HG03575 (cell line): ENCODE measurements at regions not wholly inside any gene's neighbourhood (a gene's known extent, or its start where the extent isn't known, plus 50 kb on each side); places are given as distances from the start of the nearest gene placed in this dataset.
"Not testable (repeated sequence)": the region's sequence is repeated elsewhere in the genome, so short reads cannot be mapped to it uniquely, and the experiment has no call there.

ENCODE experiments used
- ATAC-seq: cut with Tn5 transposase; IDR thresholded peaks from one replicate; pipeline ENCODE4 v1.9.1; 2021; ENCODE audit not compliant: unreplicated experiment, insufficient number of reproducible peaks, low FRiP score; ENCODE audit errors: extremely low read depth

GRCh38 chr5:130874861-130875417 is 290.1 kb downstream of the HINT1 start:
- no peak for ATAC-seq

- ATAC-seq = peak; percentile 60
These were observed 293.5 kb downstream of the HINT1 start for GRCh38 chr5:130871346-130872086.

DNA sequence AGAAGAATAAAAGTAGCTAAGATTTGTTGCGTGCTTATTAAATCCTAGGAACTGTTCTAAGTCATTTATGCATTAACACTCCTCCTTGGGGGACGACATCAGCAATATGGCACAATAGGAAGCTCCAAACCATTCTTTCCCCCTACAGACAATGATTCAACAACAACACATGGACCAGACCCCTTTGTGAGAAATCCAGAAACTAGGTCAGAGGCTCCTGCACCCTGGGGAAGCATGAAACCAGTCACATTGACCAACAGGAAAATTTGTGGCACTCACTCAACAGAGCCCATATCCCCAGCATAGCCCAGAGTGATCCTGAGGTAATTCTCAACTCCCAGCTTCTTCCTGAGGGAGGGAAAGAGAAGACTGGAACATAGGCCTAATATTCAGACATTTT is 294.4 kb downstream of the HINT1 start:
- ATAC-seq = no peak

DNA sequence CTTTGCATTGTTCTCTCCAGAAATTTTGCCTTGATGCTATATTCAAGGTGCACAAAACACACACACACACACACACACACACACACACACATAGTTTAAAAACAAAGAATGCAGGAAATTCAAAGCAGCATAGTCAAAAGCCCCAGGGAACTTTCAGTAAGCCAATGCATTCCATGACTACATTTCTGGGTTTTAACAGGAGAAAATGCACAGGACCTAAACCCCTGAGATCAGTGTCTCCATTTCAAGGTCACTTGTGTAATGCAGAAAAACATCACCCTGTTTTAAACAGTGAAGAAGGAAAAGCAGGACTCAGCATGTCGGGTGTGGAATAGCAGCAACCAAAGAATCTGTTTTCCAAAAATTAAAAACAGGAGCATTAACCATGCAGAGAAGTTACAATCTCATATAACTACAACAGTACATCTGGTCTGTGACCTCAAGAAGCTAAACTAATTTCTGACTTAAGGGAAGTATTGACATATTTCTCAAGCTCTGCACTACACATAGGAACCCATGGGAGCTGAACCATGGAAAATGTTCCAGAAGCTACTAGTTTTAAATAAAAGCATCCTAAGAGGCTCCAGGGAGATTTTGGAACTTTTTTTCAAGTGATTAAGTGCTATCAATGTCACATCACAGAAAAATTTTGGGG is 296.7 kb downstream of the HINT1 start:
- no peak for ATAC-seq

GRCh38 chr5:130845049-130845765 is 319.8 kb downstream of the HINT1 start:
- ATAC-seq = no peak

- no peak for ATAC-seq
These were observed 328.1 kb downstream of the HINT1 start for GRCh38 chr5:130836729-130837649.

- not testable (repeated sequence) for ATAC-seq
These were observed 347.3 kb downstream of the HINT1 start for GRCh38 chr5:130817598-130818384.

- no peak for ATAC-seq
These were observed 349.8 kb downstream of the HINT1 start for GRCh38 chr5:130815246-130815645.

DNA sequence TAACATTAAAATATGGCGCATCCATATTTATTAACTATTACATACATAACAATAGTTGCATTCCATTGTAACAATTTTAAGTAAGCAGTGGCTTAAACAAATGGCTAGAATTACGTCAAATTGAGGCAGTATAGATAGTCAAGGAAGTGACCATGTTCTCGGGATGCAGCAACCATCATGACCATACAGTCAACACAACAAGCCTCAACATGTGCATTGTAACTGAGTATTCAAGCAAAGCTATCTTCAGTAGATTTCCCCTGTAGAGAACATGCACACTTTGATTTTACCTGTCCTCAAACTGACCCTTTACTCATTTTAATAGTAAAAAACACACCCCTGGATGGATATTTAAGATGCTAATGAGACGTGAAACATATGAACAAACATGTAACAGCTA is 356.4 kb downstream of the HINT1 start:
- ATAC-seq = no peak

DNA sequence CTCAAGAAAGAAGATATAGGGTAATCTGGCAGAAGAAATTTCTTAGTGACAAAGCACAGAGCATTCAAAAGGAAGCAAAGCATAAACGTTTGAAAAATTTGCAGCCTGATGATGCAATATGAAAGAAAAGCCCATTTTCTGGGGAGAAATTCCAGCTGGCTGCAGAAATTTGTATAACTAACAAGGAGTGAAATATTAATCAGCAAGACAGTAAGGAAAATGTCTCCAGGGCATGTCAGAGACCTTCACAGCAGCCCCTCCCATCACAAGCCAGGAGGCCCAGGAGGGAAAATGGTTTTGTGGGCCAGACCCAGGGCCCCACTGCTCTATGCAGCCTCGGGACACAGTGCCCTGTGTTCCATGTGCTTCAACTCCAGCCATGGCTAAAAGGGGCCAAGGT is 359.4 kb downstream of the HINT1 start:
- no peak for ATAC-seq

- ATAC-seq = no peak
These were observed 360.0 kb downstream of the HINT1 start for GRCh38 chr5:130805036-130805435.

- no peak for ATAC-seq
These were observed 363.1 kb downstream of the HINT1 start for GRCh38 chr5:130801963-130802362.

GRCh38 chr5:130799015-130799414 is 366.0 kb downstream of the HINT1 start:
- ATAC-seq = no peak

- ATAC-seq = no peak
These were observed 367.8 kb downstream of the HINT1 start for GRCh38 chr5:130797303-130797702.

DNA sequence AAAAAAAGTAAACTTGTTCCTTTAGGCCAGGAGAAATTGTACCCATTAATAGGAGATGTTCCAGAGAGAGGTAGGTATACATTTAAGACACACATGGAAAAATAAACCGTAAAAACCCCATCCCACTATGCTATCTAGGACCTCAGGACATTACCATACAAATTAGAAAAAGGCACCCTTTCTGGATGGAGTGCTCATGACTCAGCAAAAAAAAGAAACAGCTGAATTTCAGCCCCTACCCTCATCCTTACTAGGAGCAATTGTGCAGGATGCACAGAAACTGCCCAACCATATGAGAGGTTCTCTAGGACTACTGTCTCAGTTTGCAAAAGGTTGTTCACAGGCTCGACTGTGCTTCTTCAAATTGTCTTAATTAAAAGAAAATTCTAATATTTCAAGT is 368.2 kb downstream of the HINT1 start:
- no peak for ATAC-seq

DNA sequence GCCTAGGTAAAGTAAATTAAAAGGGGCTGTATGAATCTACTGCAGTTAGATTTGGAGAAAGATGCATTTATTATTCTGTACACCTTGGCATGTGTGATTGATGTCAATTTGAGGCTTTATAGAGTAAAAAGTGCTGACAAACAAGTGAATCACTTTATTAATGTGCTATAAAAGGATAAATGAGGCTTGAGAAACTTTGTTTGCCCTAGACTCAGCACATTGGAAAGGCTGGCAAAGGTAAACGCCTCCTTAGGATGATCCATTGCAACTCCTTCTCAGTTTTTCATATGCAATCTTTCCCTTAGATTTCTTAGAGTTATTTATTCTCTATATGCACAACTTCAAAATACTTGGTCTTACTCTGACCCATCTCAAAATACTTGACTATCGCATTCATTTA is 369.0 kb downstream of the HINT1 start:
- no peak for ATAC-seq

GRCh38 chr5:130795037-130795436 is 370.0 kb downstream of the HINT1 start:
- no peak for ATAC-seq

- no peak for ATAC-seq
These were observed 387.3 kb downstream of the HINT1 start for GRCh38 chr5:130777794-130778193.
